Prostate gland (tissue), 2 donors: ENCODE measurements at regions not wholly inside any gene's neighbourhood (a gene's known extent, or its start where the extent isn't known, plus 50 kb on each side); places are given as distances from the start of the nearest gene placed in this dataset.

Experiments used
- POLR2A ChIP-seq: fragments of 450-650 bp; IDR thresholded peaks from one replicate; pipeline ENCODE4 v1.6.1; 2016; ENCODE audit warnings: antibody characterized with exemption, mild to moderate bottlenecking
- POLR2AphosphoS5 ChIP-seq: sonication (generic); formaldehyde crosslinking; IDR thresholded peaks from one replicate; pipeline ENCODE4 v1.6.1; 2017; ENCODE audit warnings: antibody characterized with exemption
- TF ChIP-seq, protein P1 (sequence below), 4 experiments: fragments of 200-600 bp in 2 of 4; fragments of 450-650 bp in 2 of 4; sonication (generic) in 2 of 4; IDR thresholded peaks; 1 replicate in 3 of 4; 2 replicates in 1 of 4; pipeline ENCODE4 v1.5.1; 2016 to 2019; ENCODE audit warnings: antibody characterized with exemption in 4 of 4, mild to moderate bottlenecking in 2 of 4, moderate library complexity in 2 of 4

DNA sequence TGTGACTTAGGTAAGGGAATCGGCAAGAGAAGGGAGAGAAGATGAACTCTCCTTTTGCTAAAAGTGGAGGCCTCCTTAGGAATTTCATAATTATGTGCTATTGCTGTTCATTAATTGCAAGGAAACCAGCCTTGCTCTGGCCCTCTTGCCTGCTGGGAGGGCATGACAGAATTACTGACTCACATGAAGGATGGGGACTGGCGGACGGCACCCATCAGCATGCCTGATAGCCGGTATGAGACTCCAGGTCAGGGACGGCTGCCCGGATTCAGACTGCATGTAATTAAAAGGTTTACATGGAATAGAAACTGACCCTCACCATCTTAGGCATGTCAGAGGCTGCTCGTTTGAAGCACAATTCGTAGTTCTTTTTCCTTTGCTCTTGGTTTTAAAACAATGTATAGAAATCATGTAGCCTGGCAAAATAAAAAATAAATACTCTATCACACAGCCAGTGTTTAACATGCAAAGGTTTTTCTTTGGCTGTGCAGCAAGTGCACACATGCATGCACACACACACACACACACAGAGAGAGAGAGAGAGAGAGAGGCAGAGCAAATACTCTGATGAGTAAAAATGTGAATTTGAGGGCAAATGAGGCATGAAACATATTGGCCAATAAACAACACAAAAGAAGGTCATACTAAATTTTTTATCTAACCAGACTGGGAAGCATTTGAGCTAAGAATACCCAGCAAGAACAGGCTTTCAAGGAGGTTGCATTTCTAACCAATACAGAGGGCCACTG is 82.7 kb downstream of the FOXB1 start:
- no peak for TF ChIP-seq POLR2AphosphoS5
- TF ChIP-seq, protein P1, sequence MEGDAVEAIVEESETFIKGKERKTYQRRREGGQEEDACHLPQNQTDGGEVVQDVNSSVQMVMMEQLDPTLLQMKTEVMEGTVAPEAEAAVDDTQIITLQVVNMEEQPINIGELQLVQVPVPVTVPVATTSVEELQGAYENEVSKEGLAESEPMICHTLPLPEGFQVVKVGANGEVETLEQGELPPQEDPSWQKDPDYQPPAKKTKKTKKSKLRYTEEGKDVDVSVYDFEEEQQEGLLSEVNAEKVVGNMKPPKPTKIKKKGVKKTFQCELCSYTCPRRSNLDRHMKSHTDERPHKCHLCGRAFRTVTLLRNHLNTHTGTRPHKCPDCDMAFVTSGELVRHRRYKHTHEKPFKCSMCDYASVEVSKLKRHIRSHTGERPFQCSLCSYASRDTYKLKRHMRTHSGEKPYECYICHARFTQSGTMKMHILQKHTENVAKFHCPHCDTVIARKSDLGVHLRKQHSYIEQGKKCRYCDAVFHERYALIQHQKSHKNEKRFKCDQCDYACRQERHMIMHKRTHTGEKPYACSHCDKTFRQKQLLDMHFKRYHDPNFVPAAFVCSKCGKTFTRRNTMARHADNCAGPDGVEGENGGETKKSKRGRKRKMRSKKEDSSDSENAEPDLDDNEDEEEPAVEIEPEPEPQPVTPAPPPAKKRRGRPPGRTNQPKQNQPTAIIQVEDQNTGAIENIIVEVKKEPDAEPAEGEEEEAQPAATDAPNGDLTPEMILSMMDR (IDR thresholded peaks at IDR 0.05) = no peak
- TF ChIP-seq POLR2A = no peak
